Lower lobe of right lung (tissue), 2 donors: ENCODE measurements at regions not wholly inside any gene's neighbourhood (a gene's known extent, or its start where the extent isn't known, plus 50 kb on each side); places are given as distances from the start of the nearest gene placed in this dataset.

Experiments used
- ATAC-seq, 2 donors: fragments of 200-7000 bp; cut with Tn5 transposase; one replicate each; pipeline ENCODE4 v1.9.1; 2020 to 2022; ENCODE audit warnings: mild to moderate bottlenecking in 2 of 2, moderate library complexity in 2 of 2
- DNase-seq: peaks from one replicate; pipeline ENCODE4 v3.0.0-alpha.2; 2020
- H3K27ac ChIP-seq: fragments of 200-600 bp; one replicate; pipeline ENCODE4 v1.8.0; 2022
- H3K27me3 ChIP-seq: fragments of 200-600 bp; one replicate; pipeline ENCODE4 v1.8.0; 2022; ENCODE audit warnings: low read depth
- H3K36me3 ChIP-seq: fragments of 200-600 bp; one replicate; pipeline ENCODE4 v1.8.0; 2022; ENCODE audit warnings: mild to moderate bottlenecking
- H3K4me1 ChIP-seq: fragments of 200-600 bp; one replicate; pipeline ENCODE4 v1.8.0; 2022
- H3K4me3 ChIP-seq: fragments of 200-600 bp; one replicate; pipeline ENCODE4 v1.8.0; 2022; ENCODE audit warnings: mild to moderate bottlenecking
- H3K9me3 ChIP-seq: fragments of 200-600 bp; one replicate; pipeline ENCODE4 v1.8.0; 2022
- intact Hi-C: fragments of 100-400 bp; cut with DNase I; formaldehyde crosslinking; loops from one replicate; pipeline ENCODE4 v1.11.0; 2022
- TF ChIP-seq, protein P1 (sequence below): fragments of 200-600 bp; IDR thresholded peaks from one replicate; pipeline ENCODE4 v1.8.0; 2022; ENCODE audit warnings: antibody characterized with exemption, mild to moderate bottlenecking
- donor health status: DM: no; HTN: yes; CAD: no; lungs with severe emphysema.

DNA sequence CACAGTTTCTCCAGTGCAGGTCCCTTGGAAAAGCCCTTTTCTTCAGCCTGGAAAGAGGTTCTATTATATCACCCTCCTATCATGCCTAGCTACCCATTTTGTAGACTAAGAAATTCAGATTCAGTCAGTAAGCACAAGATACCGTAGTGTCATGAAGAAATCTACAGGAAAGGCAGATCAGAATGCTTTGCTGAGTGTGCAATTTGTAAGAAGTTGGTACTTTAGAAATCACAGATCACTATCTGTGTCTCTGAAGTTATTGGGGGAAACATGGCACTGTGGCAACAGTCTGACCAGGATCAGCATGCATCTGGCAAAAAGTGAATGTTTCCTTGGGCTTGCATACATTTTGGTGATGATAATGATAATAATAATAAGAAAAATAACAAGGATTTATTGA lies 531.8 kb downstream of the EPHB1 start:
- H3K36me3 ChIP-seq, result no peaks in the 10 kb centered on the region
- DNase-seq (no peak), ATAC-seq (no peak)
- H3K4me3 ChIP-seq, result no peak overlapping the region
- H3K4me1 ChIP-seq, result no peaks in the 10 kb centered on the region
- intact Hi-C loops, result no loop called here
- TF ChIP-seq, protein P1, sequence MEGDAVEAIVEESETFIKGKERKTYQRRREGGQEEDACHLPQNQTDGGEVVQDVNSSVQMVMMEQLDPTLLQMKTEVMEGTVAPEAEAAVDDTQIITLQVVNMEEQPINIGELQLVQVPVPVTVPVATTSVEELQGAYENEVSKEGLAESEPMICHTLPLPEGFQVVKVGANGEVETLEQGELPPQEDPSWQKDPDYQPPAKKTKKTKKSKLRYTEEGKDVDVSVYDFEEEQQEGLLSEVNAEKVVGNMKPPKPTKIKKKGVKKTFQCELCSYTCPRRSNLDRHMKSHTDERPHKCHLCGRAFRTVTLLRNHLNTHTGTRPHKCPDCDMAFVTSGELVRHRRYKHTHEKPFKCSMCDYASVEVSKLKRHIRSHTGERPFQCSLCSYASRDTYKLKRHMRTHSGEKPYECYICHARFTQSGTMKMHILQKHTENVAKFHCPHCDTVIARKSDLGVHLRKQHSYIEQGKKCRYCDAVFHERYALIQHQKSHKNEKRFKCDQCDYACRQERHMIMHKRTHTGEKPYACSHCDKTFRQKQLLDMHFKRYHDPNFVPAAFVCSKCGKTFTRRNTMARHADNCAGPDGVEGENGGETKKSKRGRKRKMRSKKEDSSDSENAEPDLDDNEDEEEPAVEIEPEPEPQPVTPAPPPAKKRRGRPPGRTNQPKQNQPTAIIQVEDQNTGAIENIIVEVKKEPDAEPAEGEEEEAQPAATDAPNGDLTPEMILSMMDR, result no peak
- no peak overlapping the region for H3K27ac ChIP-seq
- H3K27me3 ChIP-seq, result no peaks in the 10 kb centered on the region
- H3K9me3 ChIP-seq, result no peaks in the 10 kb centered on the region

DNA sequence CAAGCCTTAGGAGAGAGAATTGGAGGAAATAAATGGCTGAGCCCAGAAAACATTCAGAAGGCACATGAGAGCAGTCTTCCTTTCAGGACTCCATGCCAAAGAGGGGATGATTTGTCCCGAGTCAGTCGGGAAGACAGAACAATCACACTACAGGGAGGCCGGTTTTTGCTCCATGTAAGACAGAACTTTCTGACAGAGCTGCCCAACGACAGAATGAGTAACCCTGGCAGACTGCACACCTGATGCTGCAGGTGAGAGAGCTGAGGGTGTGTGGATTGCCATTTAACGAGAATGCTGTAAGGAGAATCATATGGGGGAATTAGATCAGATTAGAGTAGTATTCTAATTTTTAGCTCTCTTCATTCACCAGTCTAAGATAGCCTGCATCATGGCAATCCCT lies 533.0 kb downstream of the EPHB1 start:
- TF ChIP-seq, protein P1, result no peak
- Histone ChIP-seq H3K27me3 (no peaks in the 10 kb centered on the region), H3K4me3 (no peak overlapping the region), H3K4me1 (no peaks in the 10 kb centered on the region), H3K9me3 (no peaks in the 10 kb centered on the region), H3K36me3 (no peaks in the 10 kb centered on the region), H3K27ac (no peak overlapping the region)
- DNase-seq (no peak), ATAC-seq (no peak)
- intact Hi-C loops, result no loop called here

DNA sequence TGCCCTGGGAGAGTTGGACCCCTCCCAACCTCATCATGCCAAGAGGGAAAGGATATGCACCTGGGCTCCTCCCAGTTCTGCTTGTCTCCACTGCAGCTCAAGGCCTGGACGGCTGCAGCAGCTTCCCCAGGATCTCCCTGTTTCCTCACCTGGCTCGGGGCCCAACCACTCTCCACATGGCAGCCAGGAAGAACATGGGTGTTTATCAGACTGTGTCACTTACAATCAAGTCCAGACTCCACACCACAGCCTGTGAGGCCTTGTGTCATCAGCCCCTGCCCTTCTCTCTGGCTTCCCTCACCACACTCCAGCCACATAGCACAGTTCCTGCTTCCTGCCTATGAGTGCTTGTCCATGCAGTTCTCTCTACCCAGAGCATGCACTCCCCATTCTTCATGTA lies 534.4 kb downstream of the EPHB1 start:
- ATAC-seq (peak; percentile 24 to 38), DNase-seq (no peak)
- H3K36me3 ChIP-seq, result no peaks in the 10 kb centered on the region
- H3K27me3 ChIP-seq, result no peaks in the 10 kb centered on the region
- TF ChIP-seq, protein P1, result no peak
- H3K4me3 ChIP-seq, result no peak overlapping the region
- no peaks in the 10 kb centered on the region for H3K4me1 ChIP-seq
- H3K27ac ChIP-seq, result no peak overlapping the region
- intact Hi-C loops, result no loop called here
- no peaks in the 10 kb centered on the region for H3K9me3 ChIP-seq

DNA sequence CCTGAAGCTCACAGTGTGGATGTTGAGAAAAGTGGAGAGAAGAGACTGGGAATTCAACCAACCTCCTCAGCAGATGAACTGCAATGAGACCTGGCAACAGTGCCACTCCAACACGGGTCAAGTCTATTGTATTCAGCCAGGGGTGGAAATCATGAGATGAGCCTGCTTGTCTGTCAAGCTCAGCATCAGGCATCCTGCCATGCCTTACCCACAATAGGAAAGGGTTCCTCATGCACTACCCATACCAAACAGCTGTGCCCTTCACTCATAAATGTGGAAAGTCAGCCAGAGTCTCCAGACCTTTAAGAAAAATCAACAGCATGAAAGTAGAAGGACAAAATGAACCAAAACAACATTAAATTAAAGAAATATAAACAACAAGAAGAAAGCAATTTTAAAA lies 542.1 kb downstream of the EPHB1 start:
- no peaks in the 10 kb centered on the region for H3K4me1 ChIP-seq
- H3K27ac ChIP-seq, result no peak overlapping the region
- ATAC-seq (no peak), DNase-seq (no peak)
- intact Hi-C loops, result no loop called here
- no peaks in the 10 kb centered on the region for H3K36me3 ChIP-seq
- no peaks in the 10 kb centered on the region for H3K9me3 ChIP-seq
- no peaks in the 10 kb centered on the region for H3K27me3 ChIP-seq
- H3K4me3 ChIP-seq, result no peak overlapping the region
- TF ChIP-seq, protein P1, result no peak

DNA sequence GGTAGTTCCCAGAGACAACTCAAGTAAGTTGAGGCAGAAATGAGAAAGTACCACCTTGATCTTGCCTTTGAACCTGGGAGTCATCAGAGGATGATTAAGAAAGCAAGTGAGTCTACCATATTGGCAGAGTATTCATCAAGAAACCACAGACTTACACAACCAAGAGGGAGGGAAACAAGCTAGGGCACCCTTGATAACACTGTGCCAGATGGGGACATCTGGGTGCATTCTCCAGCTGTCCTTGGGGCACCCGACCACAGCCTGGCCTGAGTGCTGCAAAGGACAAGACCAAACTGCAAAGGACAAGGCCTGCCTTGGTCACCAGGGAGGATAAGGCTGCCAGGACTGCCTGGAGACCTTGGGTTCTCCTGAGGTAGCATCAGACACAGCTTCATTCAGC lies 553.6 kb downstream of the EPHB1 start:
- Histone ChIP-seq H3K27ac (no peak overlapping the region), H3K27me3 (no peaks in the 10 kb centered on the region), H3K9me3 (no peaks in the 10 kb centered on the region), H3K4me3 (no peak overlapping the region), H3K36me3 (no peaks in the 10 kb centered on the region), H3K4me1 (no peaks in the 10 kb centered on the region)
- TF ChIP-seq, protein P1, result no peak
- DNase-seq (no peak), ATAC-seq (no peak)
- intact Hi-C loops, result no loop called here
